GM19468 (cell line): ENCODE measurements at regions not wholly inside any gene's neighbourhood (a gene's known extent, or its start where the extent isn't known, plus 50 kb on each side); places are given as distances from the start of the nearest gene placed in this dataset.
"Not testable (repeated sequence)": the region's sequence is repeated elsewhere in the genome, so short reads cannot be mapped to it uniquely, and the experiment has no call there.

Experiments
- ATAC-seq: cut with Tn5 transposase; IDR thresholded peaks from one replicate; pipeline ENCODE4 v1.9.1; 2021; ENCODE audit warnings: mild to moderate bottlenecking, moderate library complexity, moderate number of reproducible peaks; ENCODE audit not compliant: unreplicated experiment; ENCODE audit errors: extremely low read depth

- ATAC-seq, result no peak
Measured at GRCh38 chr15:96622714-96623113, 292.2 kb downstream of the NR2F2 start.

- no peak for ATAC-seq
Measured at GRCh38 chr15:96625256-96625655, 294.8 kb downstream of the NR2F2 start.

- ATAC-seq, result no peak
Measured at GRCh38 chr15:96627031-96627568, 296.6 kb downstream of the NR2F2 start.

- no peak for ATAC-seq
Measured at GRCh38 chr15:96629511-96629910, 299.0 kb downstream of the NR2F2 start.

GRCh38 chr15:96638793-96639192, 308.3 kb downstream of the NR2F2 start:
- no peak for ATAC-seq

GRCh38 chr15:96645796-96646195, 315.3 kb downstream of the NR2F2 start:
- ATAC-seq, result no peak

GRCh38 chr15:96648866-96649265, 318.4 kb downstream of the NR2F2 start:
- no peak for ATAC-seq

GRCh38 chr15:96657096-96657495, 326.6 kb downstream of the NR2F2 start:
- ATAC-seq, result no peak

- ATAC-seq, result not testable (repeated sequence)
Measured at GRCh38 chr15:96666979-96667378, 336.5 kb downstream of the NR2F2 start.

- ATAC-seq, result no peak
Measured at GRCh38 chr15:96670389-96670788, 339.9 kb downstream of the NR2F2 start.

GRCh38 chr15:96672629-96673028, 342.1 kb downstream of the NR2F2 start:
- no peak for ATAC-seq

- no peak for ATAC-seq
Measured at GRCh38 chr15:96678386-96678785, 347.9 kb downstream of the NR2F2 start.

GRCh38 chr15:96687388-96688107, 357.0 kb downstream of the NR2F2 start:
- no peak for ATAC-seq

- ATAC-seq, result no peak
Measured at GRCh38 chr15:96690733-96691132, 360.2 kb downstream of the NR2F2 start.

GRCh38 chr15:96692826-96693225, 362.3 kb downstream of the NR2F2 start:
- no peak for ATAC-seq

GRCh38 chr15:96693515-96693914, 363.0 kb downstream of the NR2F2 start:
- no peak for ATAC-seq

GRCh38 chr15:96693990-96694517, 363.6 kb downstream of the NR2F2 start:
- ATAC-seq, result no peak

GRCh38 chr15:96695426-96695825, 364.9 kb downstream of the NR2F2 start:
- no peak for ATAC-seq

- no peak for ATAC-seq
Measured at GRCh38 chr15:96699871-96700401, 369.4 kb downstream of the NR2F2 start.

- no peak for ATAC-seq
Measured at GRCh38 chr15:96700555-96700954, 370.1 kb downstream of the NR2F2 start.

GRCh38 chr15:96701443-96701842, 370.9 kb downstream of the NR2F2 start:
- no peak for ATAC-seq

GRCh38 chr15:96701877-96702276, 371.4 kb downstream of the NR2F2 start:
- no peak for ATAC-seq
